Heart left ventricle (tissue), 16 donors: ENCODE measurements at regions not wholly inside any gene's neighbourhood (a gene's known extent, or its start where the extent isn't known, plus 50 kb on each side); places are given as distances from the start of the nearest gene placed in this dataset.

ENCODE experiments used
- ATAC-seq, 4 donors: fragments of 200-7000 bp; cut with Tn5 transposase; one replicate each; pipeline ENCODE4 v1.9.1; 2020 to 2022; ENCODE audit warnings: moderate library complexity in 4 of 4, mild to moderate bottlenecking in 3 of 4, moderate number of reproducible peaks in 1 of 4
- DNase-seq, 5 donors: peaks; one replicate each; pipeline ENCODE4 v3.0.0-alpha.2; 2020
- H3K27ac ChIP-seq, 12 donors: fragments of 200-600 bp; sonication (generic) in 4 of 12; one replicate each; pipeline versions ENCODE4 v1.5.0 to v1.8.0; 2016 to 2022; ENCODE audit warnings: mild to moderate bottlenecking in 2 of 12
- H3K27me3 ChIP-seq, 9 donors: fragments of 200-600 bp; sonication (generic) in 2 of 9; one replicate each; pipeline versions ENCODE4 v1.5.1 to v1.8.0; 2016 to 2022; ENCODE audit warnings: mild to moderate bottlenecking in 3 of 9
- H3K36me3 ChIP-seq, 9 donors: fragments of 200-600 bp; sonication (generic) in 2 of 9; one replicate each; pipeline versions ENCODE4 v1.5.0 to v1.8.0; 2018 to 2022; ENCODE audit warnings: mild to moderate bottlenecking in 2 of 9
- H3K4me1 ChIP-seq, 12 donors: fragments of 200-600 bp; sonication (generic) in 4 of 12; one replicate each; pipeline versions ENCODE4 v1.5.0 to v1.8.0; 2016 to 2022; ENCODE audit warnings: mild to moderate bottlenecking in 3 of 12
- H3K4me3 ChIP-seq, 12 donors: fragments of 200-600 bp; sonication (generic) in 4 of 12; one replicate each; pipeline versions ENCODE4 v1.5.0 to v1.8.0; 2017 to 2022; ENCODE audit warnings: mild to moderate bottlenecking in 9 of 12, moderate library complexity in 4 of 12
- H3K9me3 ChIP-seq, 12 donors: fragments of 200-600 bp; sonication (generic) in 4 of 12; one replicate each; pipeline versions ENCODE4 v1.5.0 to v1.8.0; 2016 to 2022; ENCODE audit warnings: mild to moderate bottlenecking in 1 of 12
- CTCF ChIP-seq, 12 donors: fragments of 200-600 bp; sonication (generic) in 4 of 12; IDR thresholded peaks; one replicate each; pipeline versions ENCODE4 v1.5.0 to v1.8.0; 2018 to 2022; ENCODE audit warnings: antibody characterized with exemption in 12 of 12, mild to moderate bottlenecking in 5 of 12
- POLR2A ChIP-seq, 2 donors: fragments of 450-650 bp; IDR thresholded peaks; one replicate each; pipeline ENCODE4 v1.6.1; 2017; ENCODE audit warnings: antibody characterized with exemption in 2 of 2, mild to moderate bottlenecking in 2 of 2, moderate library complexity in 2 of 2
- WGBS, 4 donors: extraction: QIAGEN DNeasy Blood & Tissue Kit in 2 of 4; methylation state at CpG; one replicate each; pipeline versions ENCODE4 v1.1.5 to v1.1.7; 2013 to 2018; 5-methylcytosine and 5-hydroxymethylcytosine counted together
- intact Hi-C, 10 donors: fragments of 100-400 bp; cut with DNase I; formaldehyde crosslinking; loops; one replicate each; pipeline versions ENCODE4 v1.11.1 to v1.14.2; 2022
- donor health status: ischemic (EF 13 %, LVEDD 7.1; RV severe dilation, severe dysfunction).
- donor health status: healthy with polysubstance abuse.
- donor health status: DM: no; HTN: yes; CAD: no.
- donor health status: DM: no; HTN: no; CAD: no.
- donor health status: ischemic (EF 25% LVEDD 6.9; RV normal size, moderate dysfunction).
- donor health status: ischemic (EF 25% LVEDD 5.7; RV mildly dilated, moderate dysfunction).
- donor health status: healthy.
- donor health status: DM: yes; HTN: yes; CAD: no.
- donor health status: ischemic (EF 35%, LVEDD 5.7; RV mildly dilated, moderate dysfunction).
- donor health status: nonischemic (EF 11% LVEDD 7.7; RV severe dilation, severe dysfunction).
- donor health status: DM: yes; HTN: yes; CAD: no.
- donor health status: PGD.
- donor health status: ischemic (EF 29% LVEDD 5.4; RV normal size, mild dysfunction).
- donor health status: nonischemic (EF 23%, LVEDD 6.1; RV moderate dilation, normal function).

- TF ChIP-seq POLR2A (IDR thresholded peaks at IDR 0.05) = no peak
- no peak for TF ChIP-seq CTCF (IDR thresholded peaks at IDR 0.05)
- no peaks in the 10 kb centered on the region for H3K27me3 ChIP-seq
- ATAC-seq (no peak), DNase-seq (no peak)
- H3K4me3 ChIP-seq = no peak overlapping the region
- intact Hi-C loops = no loop called here
- 67 to 93% (median 67%) methylated on average over 1 of the region's 1 CpG for WGBS, 4 donors
- H3K36me3 ChIP-seq = no peaks in the 10 kb centered on the region
- no peaks in the 10 kb centered on the region for H3K9me3 ChIP-seq
- peaks cover 0 to 25% (median 8%) of the 10 kb centered on the region in 12 donors for H3K4me1 ChIP-seq
- no peak overlapping the region for H3K27ac ChIP-seq
Observed at GRCh38 chr14:90458536-90458935, 61.7 kb downstream of the CALM1 start.

- no peaks in the 10 kb centered on the region for H3K36me3 ChIP-seq
- WGBS, 4 donors = 92 to 96% (median 94%) methylated on average over 5 of the region's 5 CpGs
- no peaks in the 10 kb centered on the region for H3K27me3 ChIP-seq
- intact Hi-C loops = no loop called here
- no peak overlapping the region for H3K4me3 ChIP-seq
- DNase-seq = no peak
- no peaks in the 10 kb centered on the region for H3K9me3 ChIP-seq
- peaks cover 0 to 9% (median 0%) of the 10 kb centered on the region in 12 donors for H3K4me1 ChIP-seq
- ATAC-seq = no peak
- no peak for TF ChIP-seq CTCF (IDR thresholded peaks at IDR 0.05)
- TF ChIP-seq POLR2A (IDR thresholded peaks at IDR 0.05) = no peak
- no peak overlapping the region for H3K27ac ChIP-seq
Observed at GRCh38 chr14:90460136-90460535, 63.3 kb downstream of the CALM1 start.

GRCh38 chr14:90461425-90461824 lies 64.6 kb downstream of the CALM1 start:
- Histone ChIP-seq H3K4me3 (no peak overlapping the region), H3K27ac (no peak overlapping the region), H3K9me3 (no peaks in the 10 kb centered on the region), H3K27me3 (no peaks in the 10 kb centered on the region), H3K4me1 (peaks cover 0 to 8% (median 0%) of the 10 kb centered on the region in 12 donors), H3K36me3 (no peaks in the 10 kb centered on the region)
- WGBS, 4 donors = 91 to 93% (median 93%) methylated on average over 6 of the region's 6 CpGs
- no peak for TF ChIP-seq CTCF (IDR thresholded peaks at IDR 0.05)
- no peak for TF ChIP-seq POLR2A (IDR thresholded peaks at IDR 0.05)
- no peak for ATAC-seq
- intact Hi-C loops = no loop called here
- no peak for DNase-seq

GRCh38 chr14:90464481-90464880 lies 67.7 kb downstream of the CALM1 start:
- intact Hi-C loops = no loop called here
- H3K4me1 ChIP-seq = no peaks in the 10 kb centered on the region
- DNase-seq = no peak
- H3K4me3 ChIP-seq = no peak overlapping the region
- ATAC-seq = no peak
- H3K27me3 ChIP-seq = no peaks in the 10 kb centered on the region
- H3K9me3 ChIP-seq = peaks cover 0 to 10% (median 0%) of the 10 kb centered on the region in 12 donors
- no peaks in the 10 kb centered on the region for H3K36me3 ChIP-seq
- TF ChIP-seq POLR2A (IDR thresholded peaks at IDR 0.05) (no peak), CTCF (IDR thresholded peaks at IDR 0.05) (no peak)
- H3K27ac ChIP-seq = no peak overlapping the region
- WGBS, 4 donors = 76 to 100% (median 86%) methylated on average over 3 to 4 of the region's 4 CpGs
